Peyer's patch (tissue), 4 donors: ENCODE measurements at regions not wholly inside any gene's neighbourhood (a gene's known extent, or its start where the extent isn't known, plus 50 kb on each side); places are given as distances from the start of the nearest gene placed in this dataset.

Experiments
- POLR2A ChIP-seq, 2 donors: fragments of 450-650 bp; IDR thresholded peaks; one replicate each; pipeline ENCODE4 v1.5.1; 2017; ENCODE audit warnings: antibody characterized with exemption in 2 of 2, mild to moderate bottlenecking in 2 of 2, moderate library complexity in 2 of 2
- TF ChIP-seq, protein P1 (sequence below), 6 experiments: fragments of 450-650 bp in 4 of 6; fragments of 200-600 bp in 2 of 6; sonication (generic) in 1 of 6; IDR thresholded peaks; one replicate each; pipeline ENCODE4 v1.5.1; 2017 to 2019; ENCODE audit warnings: antibody characterized with exemption in 6 of 6, mild to moderate bottlenecking in 3 of 6, moderate library complexity in 1 of 6

DNA sequence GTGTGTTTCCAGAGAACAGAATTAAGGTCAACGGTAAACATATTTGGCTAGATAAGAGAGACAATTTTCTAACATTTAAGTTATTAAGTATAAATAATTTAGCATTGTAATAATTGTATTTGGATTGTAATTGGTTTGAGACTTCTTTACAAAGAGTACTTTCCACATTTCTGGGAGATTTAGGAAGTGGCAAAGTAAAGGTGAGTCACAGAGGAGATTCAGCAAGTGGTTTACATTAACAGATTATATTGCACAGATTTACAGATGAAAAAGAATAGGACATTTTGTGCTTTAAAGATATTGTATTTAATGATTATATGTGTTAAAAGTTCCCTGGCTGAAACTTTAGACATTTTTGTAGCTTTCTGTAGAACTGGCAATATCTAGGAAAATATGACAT lies 584.4 kb upstream of the AADAT start:
- TF ChIP-seq, protein P1, sequence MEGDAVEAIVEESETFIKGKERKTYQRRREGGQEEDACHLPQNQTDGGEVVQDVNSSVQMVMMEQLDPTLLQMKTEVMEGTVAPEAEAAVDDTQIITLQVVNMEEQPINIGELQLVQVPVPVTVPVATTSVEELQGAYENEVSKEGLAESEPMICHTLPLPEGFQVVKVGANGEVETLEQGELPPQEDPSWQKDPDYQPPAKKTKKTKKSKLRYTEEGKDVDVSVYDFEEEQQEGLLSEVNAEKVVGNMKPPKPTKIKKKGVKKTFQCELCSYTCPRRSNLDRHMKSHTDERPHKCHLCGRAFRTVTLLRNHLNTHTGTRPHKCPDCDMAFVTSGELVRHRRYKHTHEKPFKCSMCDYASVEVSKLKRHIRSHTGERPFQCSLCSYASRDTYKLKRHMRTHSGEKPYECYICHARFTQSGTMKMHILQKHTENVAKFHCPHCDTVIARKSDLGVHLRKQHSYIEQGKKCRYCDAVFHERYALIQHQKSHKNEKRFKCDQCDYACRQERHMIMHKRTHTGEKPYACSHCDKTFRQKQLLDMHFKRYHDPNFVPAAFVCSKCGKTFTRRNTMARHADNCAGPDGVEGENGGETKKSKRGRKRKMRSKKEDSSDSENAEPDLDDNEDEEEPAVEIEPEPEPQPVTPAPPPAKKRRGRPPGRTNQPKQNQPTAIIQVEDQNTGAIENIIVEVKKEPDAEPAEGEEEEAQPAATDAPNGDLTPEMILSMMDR (IDR thresholded peaks at IDR 0.05) = no peak
- no peak for TF ChIP-seq POLR2A (IDR thresholded peaks at IDR 0.05)
